SK-N-SH treated with all-trans-retinoic acid at 6 μM for 48 hours (cell line): ENCODE measurements at regions not wholly inside any gene's neighbourhood (a gene's known extent, or its start where the extent isn't known, plus 50 kb on each side); places are given as distances from the start of the nearest gene placed in this dataset.

Source experiments
- ARNTL ChIP-seq: fragments of 450-650 bp; formaldehyde crosslinking; IDR thresholded peaks from 2 replicates; pipeline ENCODE4 v1.5.0; 2020; ENCODE audit warnings: low read depth, mild to moderate bottlenecking, moderate library complexity, borderline replicate concordance
- ESRRG ChIP-seq: fragments of 250-450 bp; sonication (Bioruptor Pico); IDR thresholded peaks from 2 replicates; pipeline ENCODE4 v1.6.1; 2021; ENCODE audit warnings: mild to moderate bottlenecking
- ISL1 ChIP-seq: fragments of 250-450 bp; sonication (Bioruptor Pico); IDR thresholded peaks from 2 replicates; pipeline ENCODE4 v2.1.2; 2022; ENCODE audit warnings: mild to moderate bottlenecking, moderate library complexity
- OSR1 ChIP-seq: fragments of 250-450 bp; sonication (Bioruptor Pico); IDR thresholded peaks from 2 replicates; pipeline ENCODE4 v1.8.0; 2022; ENCODE audit warnings: moderate library complexity, mild to moderate bottlenecking, inconsistent platforms
- RARB ChIP-seq: fragments of 250-450 bp; sonication (Bioruptor Pico); IDR thresholded peaks from 2 replicates; pipeline ENCODE4 v1.8.0; 2021; ENCODE audit warnings: mild to moderate bottlenecking, moderate library complexity
- TCF4 ChIP-seq: fragments of 250-450 bp; sonication (Bioruptor Pico); IDR thresholded peaks from 2 replicates; pipeline ENCODE4 v1.8.0; 2021; ENCODE audit warnings: mild to moderate bottlenecking, moderate library complexity, borderline replicate concordance
- TOX ChIP-seq: fragments of 250-450 bp; sonication (Bioruptor Pico); IDR thresholded peaks from 2 replicates; pipeline ENCODE4 v1.8.0; 2021; ENCODE audit warnings: mild to moderate bottlenecking, moderate library complexity, borderline replicate concordance
- ZC3H10 ChIP-seq: fragments of 250-450 bp; sonication (Bioruptor Pico); IDR thresholded peaks from 2 replicates; pipeline ENCODE4 v1.5.1; 2021; ENCODE audit warnings: mild to moderate bottlenecking, moderate library complexity
- ZFP3 ChIP-seq: fragments of 250-450 bp; sonication (Bioruptor Pico); IDR thresholded peaks from 2 replicates; pipeline ENCODE4 v1.5.0; 2020; ENCODE audit warnings: mild to moderate bottlenecking, moderate library complexity
- ZFP30 ChIP-seq: fragments of 450-650 bp; formaldehyde crosslinking; IDR thresholded peaks from 2 replicates; pipeline ENCODE4 v1.5.0; 2022; ENCODE audit warnings: mild to moderate bottlenecking, moderate library complexity
- ZNF565 ChIP-seq: fragments of 450-650 bp; formaldehyde crosslinking; conservative IDR thresholded peaks from 2 replicates; pipeline ENCODE4 v1.5.0; 2020; ENCODE audit warnings: low read depth, mild to moderate bottlenecking, moderate library complexity
- ZNF8 ChIP-seq: fragments of 450-650 bp; formaldehyde crosslinking; IDR thresholded peaks from 2 replicates; pipeline ENCODE4 v1.5.0; 2020; ENCODE audit warnings: mild to moderate bottlenecking, moderate library complexity
- TF ChIP-seq, protein P1 (sequence below): fragments of 250-450 bp; sonication (Bioruptor Pico); IDR thresholded peaks from 2 replicates; pipeline ENCODE4 v1.5.1; 2020; ENCODE audit warnings: low read depth, mild to moderate bottlenecking, moderate library complexity
- TF ChIP-seq, protein P2 (sequence below): fragments of 250-450 bp; sonication (Bioruptor Pico); IDR thresholded peaks from 2 replicates; pipeline ENCODE4 v1.8.0; 2020; ENCODE audit warnings: mild to moderate bottlenecking, moderate library complexity, borderline replicate concordance

- no peak for TF ChIP-seq ESRRG (CRISPR knock-in tag)
- no peak for TF ChIP-seq ARNTL (CRISPR knock-in tag)
- no peak for TF ChIP-seq ZFP3
- TF ChIP-seq ZC3H10 (CRISPR knock-in tag), result no peak
- TF ChIP-seq, protein P1, sequence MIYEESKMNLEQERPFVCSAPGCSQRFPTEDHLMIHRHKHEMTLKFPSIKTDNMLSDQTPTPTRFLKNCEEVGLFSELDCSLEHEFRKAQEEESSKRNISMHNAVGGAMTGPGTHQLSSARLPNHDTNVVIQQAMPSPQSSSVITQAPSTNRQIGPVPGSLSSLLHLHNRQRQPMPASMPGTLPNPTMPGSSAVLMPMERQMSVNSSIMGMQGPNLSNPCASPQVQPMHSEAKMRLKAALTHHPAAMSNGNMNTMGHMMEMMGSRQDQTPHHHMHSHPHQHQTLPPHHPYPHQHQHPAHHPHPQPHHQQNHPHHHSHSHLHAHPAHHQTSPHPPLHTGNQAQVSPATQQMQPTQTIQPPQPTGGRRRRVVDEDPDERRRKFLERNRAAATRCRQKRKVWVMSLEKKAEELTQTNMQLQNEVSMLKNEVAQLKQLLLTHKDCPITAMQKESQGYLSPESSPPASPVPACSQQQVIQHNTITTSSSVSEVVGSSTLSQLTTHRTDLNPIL (CRISPR knock-in tag), result no peak
- TF ChIP-seq TCF4 (CRISPR knock-in tag), result no peak
- TF ChIP-seq ZNF565 (CRISPR knock-in tag), result no peak
- TF ChIP-seq OSR1 (CRISPR knock-in tag), result no peak
- TF ChIP-seq ZNF8 (CRISPR knock-in tag), result no peak
- no peak for TF ChIP-seq RARB (CRISPR knock-in tag)
- no peak for TF ChIP-seq ISL1 (CRISPR knock-in tag)
- TF ChIP-seq, protein P2, sequence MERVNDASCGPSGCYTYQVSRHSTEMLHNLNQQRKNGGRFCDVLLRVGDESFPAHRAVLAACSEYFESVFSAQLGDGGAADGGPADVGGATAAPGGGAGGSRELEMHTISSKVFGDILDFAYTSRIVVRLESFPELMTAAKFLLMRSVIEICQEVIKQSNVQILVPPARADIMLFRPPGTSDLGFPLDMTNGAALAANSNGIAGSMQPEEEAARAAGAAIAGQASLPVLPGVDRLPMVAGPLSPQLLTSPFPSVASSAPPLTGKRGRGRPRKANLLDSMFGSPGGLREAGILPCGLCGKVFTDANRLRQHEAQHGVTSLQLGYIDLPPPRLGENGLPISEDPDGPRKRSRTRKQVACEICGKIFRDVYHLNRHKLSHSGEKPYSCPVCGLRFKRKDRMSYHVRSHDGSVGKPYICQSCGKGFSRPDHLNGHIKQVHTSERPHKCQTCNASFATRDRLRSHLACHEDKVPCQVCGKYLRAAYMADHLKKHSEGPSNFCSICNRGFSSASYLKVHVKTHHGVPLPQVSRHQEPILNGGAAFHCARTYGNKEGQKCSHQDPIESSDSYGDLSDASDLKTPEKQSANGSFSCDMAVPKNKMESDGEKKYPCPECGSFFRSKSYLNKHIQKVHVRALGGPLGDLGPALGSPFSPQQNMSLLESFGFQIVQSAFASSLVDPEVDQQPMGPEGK (CRISPR knock-in tag), result no peak
- no peak for TF ChIP-seq TOX (CRISPR knock-in tag)
- TF ChIP-seq ZFP30 (CRISPR knock-in tag), result no peak
Measured at GRCh38 chr5:56493308-56493707, 260.2 kb upstream of the ANKRD55 start.
